Thoracic aorta (tissue), 2 donors: ENCODE measurements at regions not wholly inside any gene's neighbourhood (a gene's known extent, or its start where the extent isn't known, plus 50 kb on each side); places are given as distances from the start of the nearest gene placed in this dataset.

Experiments
- ATAC-seq: fragments of 150-250 bp; one replicate; pipeline ENCODE4 v1.8.0; 2017; ENCODE audit warnings: low read depth; ENCODE audit not compliant: insufficient number of reproducible peaks, low FRiP score
- DNase-seq: peaks from one replicate; pipeline ENCODE4 v3.0.0-alpha.2; 2020; ENCODE audit warnings: low spot score
- H3K27ac ChIP-seq, 2 donors: fragments of 200-600 bp; sonication (generic); 1 replicate in 1 of 2; 2 replicates in 1 of 2; pipeline ENCODE4 v1.5.1; 2016; ENCODE audit warnings: mild to moderate bottlenecking in 2 of 2, moderate library complexity in 2 of 2
- H3K27me3 ChIP-seq: fragments of 200-600 bp; sonication (generic); replicated peaks from 2 replicates; pipeline ENCODE4 v1.6.0; 2016; ENCODE audit warnings: mild to moderate bottlenecking; ENCODE audit not compliant: insufficient read depth
- H3K36me3 ChIP-seq: fragments of 200-600 bp; sonication (generic); one replicate; pipeline ENCODE4 v1.5.1; 2016
- H3K4me1 ChIP-seq, 2 donors: fragments of 200-600 bp; sonication (generic); 1 replicate in 1 of 2; 2 replicates in 1 of 2; pipeline versions ENCODE4 v1.5.1 to v1.6.0; 2016; ENCODE audit warnings: low read depth in 2 of 2, mild to moderate bottlenecking in 1 of 2; ENCODE audit not compliant: control insufficient read depth in 1 of 2
- H3K4me3 ChIP-seq: fragments of 200-600 bp; sonication (generic); 2 replicates; pipeline ENCODE4 v1.5.1; 2016; ENCODE audit warnings: mild to moderate bottlenecking
- H3K9me3 ChIP-seq: fragments of 200-600 bp; sonication (generic); 2 replicates; pipeline ENCODE4 v1.5.1; 2016
- TF ChIP-seq, protein P1 (sequence below): fragments of 200-600 bp; sonication (generic); IDR thresholded peaks from one replicate; pipeline ENCODE4 v1.5.1; 2019; ENCODE audit warnings: antibody characterized with exemption

- ATAC-seq (no peak), DNase-seq (no peak)
- H3K4me1 ChIP-seq, result no peaks in the 10 kb centered on the region
- no peaks in the 10 kb centered on the region for H3K27me3 ChIP-seq
- TF ChIP-seq, protein P1, sequence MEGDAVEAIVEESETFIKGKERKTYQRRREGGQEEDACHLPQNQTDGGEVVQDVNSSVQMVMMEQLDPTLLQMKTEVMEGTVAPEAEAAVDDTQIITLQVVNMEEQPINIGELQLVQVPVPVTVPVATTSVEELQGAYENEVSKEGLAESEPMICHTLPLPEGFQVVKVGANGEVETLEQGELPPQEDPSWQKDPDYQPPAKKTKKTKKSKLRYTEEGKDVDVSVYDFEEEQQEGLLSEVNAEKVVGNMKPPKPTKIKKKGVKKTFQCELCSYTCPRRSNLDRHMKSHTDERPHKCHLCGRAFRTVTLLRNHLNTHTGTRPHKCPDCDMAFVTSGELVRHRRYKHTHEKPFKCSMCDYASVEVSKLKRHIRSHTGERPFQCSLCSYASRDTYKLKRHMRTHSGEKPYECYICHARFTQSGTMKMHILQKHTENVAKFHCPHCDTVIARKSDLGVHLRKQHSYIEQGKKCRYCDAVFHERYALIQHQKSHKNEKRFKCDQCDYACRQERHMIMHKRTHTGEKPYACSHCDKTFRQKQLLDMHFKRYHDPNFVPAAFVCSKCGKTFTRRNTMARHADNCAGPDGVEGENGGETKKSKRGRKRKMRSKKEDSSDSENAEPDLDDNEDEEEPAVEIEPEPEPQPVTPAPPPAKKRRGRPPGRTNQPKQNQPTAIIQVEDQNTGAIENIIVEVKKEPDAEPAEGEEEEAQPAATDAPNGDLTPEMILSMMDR, result no peak
- H3K9me3 ChIP-seq, result no peaks in the 10 kb centered on the region
- no peaks in the 10 kb centered on the region for H3K36me3 ChIP-seq
- no peak overlapping the region for H3K4me3 ChIP-seq
- H3K27ac ChIP-seq, result no peak overlapping the region
Measured at GRCh38 chr1:95806171-95806570, 572.2 kb downstream of the RWDD3 start.

- no peaks in the 10 kb centered on the region for H3K27me3 ChIP-seq
- no peaks in the 10 kb centered on the region for H3K4me1 ChIP-seq
- H3K27ac ChIP-seq, result no peak overlapping the region
- no peak overlapping the region for H3K4me3 ChIP-seq
- no peak for ATAC-seq
- DNase-seq, result no peak
- no peaks in the 10 kb centered on the region for H3K9me3 ChIP-seq
- TF ChIP-seq, protein P1, result no peak
- H3K36me3 ChIP-seq, result no peaks in the 10 kb centered on the region
Measured at GRCh38 chr1:95809391-95809790, 575.4 kb downstream of the RWDD3 start.

GRCh38 chr1:95815511-95815910 lies 581.5 kb downstream of the RWDD3 start:
- TF ChIP-seq, protein P1, result no peak
- no peaks in the 10 kb centered on the region for H3K36me3 ChIP-seq
- ATAC-seq, result no peak
- no peak overlapping the region for H3K27ac ChIP-seq
- no peaks in the 10 kb centered on the region for H3K9me3 ChIP-seq
- no peak for DNase-seq
- H3K4me1 ChIP-seq, result no peaks in the 10 kb centered on the region
- H3K4me3 ChIP-seq, result no peak overlapping the region
- no peaks in the 10 kb centered on the region for H3K27me3 ChIP-seq

GRCh38 chr1:95829556-95829955 lies 595.5 kb downstream of the RWDD3 start:
- Histone ChIP-seq H3K27ac (no peak overlapping the region), H3K4me3 (no peak overlapping the region), H3K9me3 (no peaks in the 10 kb centered on the region), H3K27me3 (no peaks in the 10 kb centered on the region), H3K4me1 (no peaks in the 10 kb centered on the region), H3K36me3 (no peaks in the 10 kb centered on the region)
- TF ChIP-seq, protein P1, result no peak
- ATAC-seq (no peak), DNase-seq (no peak)

GRCh38 chr1:95832370-95832769 lies 598.4 kb downstream of the RWDD3 start:
- Histone ChIP-seq H3K27ac (no peak overlapping the region), H3K4me3 (no peak overlapping the region), H3K27me3 (no peaks in the 10 kb centered on the region), H3K36me3 (no peaks in the 10 kb centered on the region), H3K4me1 (no peaks in the 10 kb centered on the region), H3K9me3 (no peaks in the 10 kb centered on the region)
- DNase-seq (no peak), ATAC-seq (no peak)
- TF ChIP-seq, protein P1, result no peak
